NCI-H69 (cell line): ENCODE measurements at regions not wholly inside any gene's neighbourhood (a gene's known extent, or its start where the extent isn't known, plus 50 kb on each side); places are given as distances from the start of the nearest gene placed in this dataset.
"Not testable (repeated sequence)": the region's sequence is repeated elsewhere in the genome, so short reads cannot be mapped to it uniquely, and the experiment has no call there.

Experiments used
- DNase-seq: peaks from one replicate; lab custom pipeline; 2025; lab: John Stamatoyannopoulos, UW

- no peak for DNase-seq
These were observed 115.0 kb upstream of the USP25 start for GRCh38 chr21:15614766-15615165.

DNA sequence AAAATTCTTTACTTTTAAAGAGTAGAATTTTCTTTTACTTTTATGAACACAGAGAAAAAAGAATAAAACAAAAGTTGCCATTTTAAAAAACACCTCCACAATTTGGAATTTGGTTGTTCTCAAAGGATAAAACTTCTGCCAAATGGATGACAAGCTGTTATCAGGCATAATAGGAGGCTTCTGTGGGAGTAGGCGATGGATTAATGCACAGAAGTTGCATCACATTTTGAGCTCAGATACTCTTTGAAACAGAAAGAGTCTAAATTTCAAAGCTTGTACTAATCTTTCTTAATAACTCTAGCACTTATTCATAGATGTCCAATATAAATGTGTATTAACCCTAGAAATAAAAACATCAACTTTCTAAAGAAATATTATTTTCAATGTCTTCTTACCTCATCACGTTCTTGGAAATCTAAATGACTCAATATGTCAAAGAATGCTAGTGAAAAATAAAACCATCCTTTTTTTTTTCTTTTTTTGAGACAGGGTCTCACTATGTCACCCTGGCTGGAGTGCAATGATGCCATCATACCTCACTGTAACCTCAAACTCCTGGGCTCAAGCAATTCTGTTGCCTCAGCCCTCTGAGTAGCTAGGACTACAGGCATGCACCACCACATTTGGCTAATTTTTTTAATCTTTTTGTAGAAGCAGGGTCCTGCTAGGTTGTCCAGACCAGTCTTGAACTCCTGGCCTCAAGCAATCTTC lies 112.8 kb upstream of the USP25 start:
- no peak for DNase-seq

DNA sequence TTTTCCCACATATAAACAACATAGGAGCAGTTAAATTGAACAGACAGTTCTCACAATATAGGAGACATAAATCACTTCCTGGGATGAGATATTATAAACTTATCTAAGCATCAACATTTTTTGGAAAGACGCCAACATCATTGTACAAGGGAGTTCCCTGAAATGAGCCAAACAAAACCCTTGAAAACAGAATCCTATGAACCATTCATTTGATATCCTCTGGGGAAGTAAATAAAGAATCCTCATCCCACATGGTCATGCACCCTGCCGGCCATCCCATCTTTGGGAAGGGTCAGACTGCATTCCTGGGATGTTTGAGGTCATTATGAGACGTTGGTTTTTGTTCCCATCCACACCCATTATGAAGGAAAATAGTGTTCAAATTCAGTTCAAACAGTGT lies 111.8 kb upstream of the USP25 start:
- DNase-seq = peak; percentile 11

- DNase-seq = no peak
These were observed 108.9 kb upstream of the USP25 start for GRCh38 chr21:15620892-15621291.

DNA sequence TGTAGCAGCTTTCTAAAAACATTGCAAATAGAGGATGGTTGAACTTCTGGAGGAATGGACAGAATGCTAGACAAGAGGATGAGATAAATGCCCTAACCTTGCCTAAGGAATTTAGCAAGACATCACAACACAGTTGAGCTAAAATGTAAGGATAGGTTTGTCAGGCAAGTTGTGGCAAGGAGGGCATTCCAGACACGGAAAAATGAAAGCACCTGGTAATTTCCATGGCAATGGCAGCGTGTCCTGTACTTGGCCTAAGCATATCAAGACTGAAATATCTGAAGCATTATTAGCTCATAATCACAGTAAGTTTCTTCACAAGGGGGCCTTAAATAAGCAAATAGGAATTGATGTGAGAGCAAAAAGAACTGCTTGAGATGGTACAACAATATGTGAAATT lies 105.1 kb upstream of the USP25 start:
- DNase-seq = no peak

- no peak for DNase-seq
These were observed 104.4 kb upstream of the USP25 start for GRCh38 chr21:15625363-15625762.

DNA sequence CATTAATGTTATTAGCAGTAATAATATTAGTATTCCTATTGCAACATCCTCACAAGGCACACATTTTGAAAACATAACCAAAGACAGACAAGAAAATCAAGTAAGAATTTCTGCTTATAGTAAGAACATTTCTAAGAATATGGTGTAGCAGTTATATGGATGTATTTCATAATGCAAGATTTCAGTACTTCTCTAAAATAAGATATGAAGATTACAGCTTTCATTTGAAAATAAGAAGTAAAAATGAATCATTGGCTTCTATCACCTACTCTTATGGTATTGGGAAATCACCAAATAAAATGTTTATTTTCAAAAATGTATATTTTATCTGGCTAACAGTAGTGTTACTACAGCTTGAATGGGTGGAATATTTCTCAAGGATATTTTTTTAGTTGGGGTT lies 103.8 kb upstream of the USP25 start:
- no peak for DNase-seq

DNA sequence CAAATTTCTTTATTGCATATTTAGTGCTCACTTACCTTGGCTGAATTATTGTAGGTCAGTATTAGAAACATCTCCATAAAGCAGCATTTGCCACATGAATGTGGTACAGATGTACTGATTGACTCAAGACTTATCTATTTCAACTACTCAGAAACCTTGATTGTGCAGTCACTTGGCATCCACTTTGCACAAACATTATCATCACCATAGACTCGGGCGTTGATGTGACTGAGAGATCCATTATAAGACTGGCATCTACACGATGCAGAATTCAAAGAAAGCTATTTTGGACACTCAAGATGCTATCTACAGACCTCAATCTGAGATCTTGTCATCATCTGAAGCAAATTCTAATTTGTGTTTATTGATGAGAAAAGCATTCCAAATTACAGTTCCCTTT lies 102.8 kb upstream of the USP25 start:
- no peak for DNase-seq

- no peak for DNase-seq
These were observed 102.0 kb upstream of the USP25 start for GRCh38 chr21:15627823-15628222.

GRCh38 chr21:15631342-15631741 lies 98.4 kb upstream of the USP25 start:
- no peak for DNase-seq

DNA sequence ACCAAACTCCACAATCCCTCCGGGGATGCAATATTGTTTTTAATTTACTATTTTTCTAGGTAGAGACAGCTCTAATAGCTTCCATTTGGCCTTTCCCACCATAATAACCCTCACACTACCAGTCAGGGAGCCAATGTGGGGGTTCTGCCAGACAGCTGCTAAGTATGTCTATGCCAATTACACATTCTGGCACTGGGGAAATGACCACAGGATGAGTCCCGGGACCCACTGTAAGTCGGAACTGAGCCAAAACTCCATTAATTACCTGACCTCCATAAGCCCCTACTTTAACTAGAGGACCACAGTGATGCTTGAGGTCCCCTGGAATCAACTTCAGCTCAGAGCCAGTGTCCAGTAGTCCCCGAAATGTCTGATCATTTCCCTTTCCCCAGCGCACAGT lies 95.2 kb upstream of the USP25 start:
- DNase-seq = not testable (repeated sequence)

DNA sequence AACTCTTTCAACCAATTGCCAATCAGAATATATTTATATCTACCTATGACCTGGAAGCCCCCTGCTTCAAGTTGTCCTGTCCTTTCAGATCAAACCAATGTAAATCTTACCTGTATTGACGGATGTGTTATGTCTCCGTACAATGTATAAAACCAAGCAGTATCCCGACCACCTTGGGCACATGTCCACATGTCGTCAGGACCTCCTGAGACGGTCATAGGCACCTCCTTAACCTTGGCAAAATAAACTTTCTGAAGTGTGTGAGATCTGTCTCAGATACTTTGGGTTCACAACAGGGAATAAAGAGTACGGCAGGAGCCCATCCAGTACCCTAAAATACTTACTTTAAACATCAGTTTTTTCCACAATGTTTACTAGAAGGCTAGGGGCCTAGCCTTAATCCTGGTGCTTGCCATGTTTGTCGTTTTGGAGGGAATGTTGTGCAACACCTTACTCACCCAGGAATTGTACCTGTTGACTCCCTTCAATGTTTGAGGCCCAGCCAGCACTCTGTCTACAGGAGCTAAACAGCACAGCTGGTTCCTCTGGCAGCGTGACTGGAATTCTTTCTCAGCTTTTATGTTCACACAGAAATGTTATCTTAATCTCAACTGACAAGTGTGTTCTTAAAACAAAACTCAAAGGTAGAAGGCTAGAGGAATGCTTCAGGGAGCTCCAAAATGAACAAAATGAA lies 90.8 kb upstream of the USP25 start:
- DNase-seq = no peak

DNA sequence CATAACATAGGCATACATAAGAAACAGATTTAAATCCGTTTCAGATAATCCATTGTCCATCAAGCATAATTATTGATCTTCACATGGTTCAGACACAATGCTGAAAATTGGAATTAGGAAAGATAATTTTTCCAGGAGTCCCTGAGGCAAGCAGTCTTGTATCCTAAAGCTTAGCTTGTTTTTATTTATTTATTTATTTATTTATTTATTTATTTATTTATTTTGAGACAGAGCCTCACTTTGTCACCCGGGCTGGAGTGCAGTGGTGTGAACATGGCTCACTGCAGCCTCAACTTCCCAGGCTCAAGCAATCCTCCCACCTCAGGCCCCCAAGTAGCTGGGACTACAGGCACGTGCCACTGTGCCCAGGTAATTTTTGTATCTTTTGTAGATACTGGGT lies 89.7 kb upstream of the USP25 start:
- DNase-seq = not testable (repeated sequence)

DNA sequence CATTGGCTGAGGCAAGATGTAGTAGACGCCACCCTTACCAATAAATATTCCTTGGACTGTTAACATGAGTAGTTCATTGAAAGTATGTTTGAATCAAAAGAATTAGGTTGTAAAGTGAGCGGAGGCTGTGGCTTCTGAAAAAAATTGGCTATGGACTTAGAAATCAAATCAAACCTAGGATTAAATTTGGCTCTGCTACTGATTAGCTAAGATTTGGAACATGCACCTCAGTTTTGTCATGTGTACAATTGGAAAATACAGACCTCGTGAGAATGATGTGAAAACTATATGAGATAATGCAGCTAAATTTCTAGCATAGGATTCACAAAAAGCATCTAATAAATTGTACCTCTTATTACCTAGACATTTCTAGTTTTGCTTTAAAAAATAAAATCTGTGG lies 85.3 kb upstream of the USP25 start:
- no peak for DNase-seq

GRCh38 chr21:15645830-15646229 lies 84.0 kb upstream of the USP25 start:
- DNase-seq = no peak

DNA sequence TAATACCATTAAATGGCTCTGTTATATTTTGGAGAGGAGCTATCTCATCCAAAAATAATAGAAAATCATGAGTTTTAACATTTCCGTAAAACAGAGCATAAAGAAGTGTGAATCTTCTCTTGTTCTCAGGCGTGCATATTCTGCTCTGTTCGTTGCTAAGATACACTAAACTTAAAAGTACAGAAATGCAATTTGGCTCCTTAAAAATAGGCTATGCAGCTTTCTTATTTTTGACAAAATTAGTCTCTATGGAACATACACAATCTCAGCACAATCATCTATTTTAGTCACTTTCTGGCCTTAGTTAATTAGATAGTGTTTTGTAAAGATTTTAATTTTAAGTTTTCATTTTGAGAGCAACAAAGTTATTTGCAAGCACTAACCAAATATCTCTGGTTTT lies 79.0 kb upstream of the USP25 start:
- no peak for DNase-seq

GRCh38 chr21:15651172-15651571 lies 78.6 kb upstream of the USP25 start:
- no peak for DNase-seq

DNA sequence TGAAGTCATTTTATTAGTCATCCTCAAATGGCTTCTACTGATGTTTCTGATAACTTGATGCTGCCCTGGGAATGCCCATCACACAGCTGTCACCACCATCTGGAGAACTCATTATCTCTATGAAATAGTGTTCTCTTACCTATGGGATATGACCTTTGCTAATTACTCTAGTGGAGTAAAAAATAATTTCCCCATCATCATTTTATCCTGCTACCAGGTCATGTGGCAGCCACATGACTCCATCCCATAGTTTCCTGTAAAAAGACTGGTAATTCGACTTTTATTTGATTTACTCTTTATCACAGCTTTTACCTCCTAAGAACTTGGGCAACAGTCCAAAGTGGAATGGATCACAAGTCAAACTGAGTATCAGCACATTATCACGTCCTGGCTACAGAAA lies 76.1 kb upstream of the USP25 start:
- peak; percentile 43 for DNase-seq

- DNase-seq = no peak
These were observed 75.6 kb upstream of the USP25 start for GRCh38 chr21:15654171-15654570.

DNA sequence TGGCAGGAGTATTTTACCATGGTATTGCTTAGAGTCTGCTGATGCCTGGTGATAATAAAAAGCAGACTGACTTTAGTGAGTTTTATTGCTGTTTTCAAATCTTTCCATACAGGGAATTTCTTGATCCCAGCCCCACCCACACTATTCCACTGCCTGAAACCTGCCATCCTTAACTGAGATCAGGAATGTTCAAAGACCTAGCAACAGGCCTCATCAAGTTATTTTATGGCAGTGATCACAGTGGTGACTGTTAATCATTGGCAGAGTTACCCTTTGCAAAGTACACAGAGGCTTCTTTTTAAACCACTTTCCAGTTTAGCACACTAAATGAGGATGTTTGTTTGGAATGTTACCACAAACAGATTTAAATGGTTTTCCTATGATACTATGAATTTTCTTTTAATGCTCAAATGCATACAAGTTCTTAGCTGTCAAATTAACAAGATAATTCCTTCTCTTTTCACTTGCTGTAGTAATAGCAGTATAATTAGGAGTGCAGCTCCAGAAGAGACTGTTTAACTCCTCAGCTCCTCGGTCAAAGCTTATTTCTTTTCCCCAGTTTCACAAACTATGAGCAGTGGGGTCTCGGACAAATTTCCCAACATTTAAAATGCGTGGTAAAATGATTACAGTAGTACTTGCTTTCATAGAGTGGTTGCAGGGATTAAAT lies 69.9 kb upstream of the USP25 start:
- no peak for DNase-seq

DNA sequence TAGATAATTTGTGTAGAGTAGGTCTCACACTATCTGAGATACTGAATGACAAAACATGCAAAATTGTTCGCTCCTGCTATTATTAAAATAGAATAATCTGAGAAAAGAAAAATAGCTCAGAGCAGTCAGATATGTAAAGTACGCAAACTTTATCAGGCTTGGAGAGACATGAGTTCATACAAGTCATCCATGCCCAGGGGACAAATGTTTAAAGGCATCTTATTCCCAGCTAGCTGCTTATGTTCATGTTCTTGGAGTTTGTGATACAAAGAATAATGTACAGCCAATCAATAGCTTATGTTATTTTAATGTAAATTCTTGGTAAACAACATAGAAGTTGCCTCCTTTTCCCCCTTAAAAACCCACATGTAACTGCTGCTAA lies 69.4 kb upstream of the USP25 start:
- DNase-seq = no peak

DNA sequence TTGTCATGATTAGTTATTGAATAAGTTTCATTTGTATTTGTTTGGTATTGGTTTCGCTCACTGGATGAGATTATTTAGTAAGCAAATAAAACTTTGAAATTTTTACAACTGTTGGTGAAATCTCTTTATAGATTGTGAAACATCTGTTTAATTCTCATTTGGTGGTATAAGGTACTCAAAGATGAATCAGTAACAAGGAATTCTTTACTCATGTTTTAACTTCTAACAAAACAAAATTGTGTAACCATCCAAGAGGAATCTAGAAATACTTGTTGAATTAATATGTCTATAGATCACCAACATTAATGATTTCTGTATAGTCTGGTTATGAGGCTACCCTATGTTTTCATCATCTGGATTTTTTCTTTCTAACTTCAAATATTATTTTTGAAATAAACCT lies 62.8 kb upstream of the USP25 start:
- no peak for DNase-seq

- no peak for DNase-seq
These were observed 62.0 kb upstream of the USP25 start for GRCh38 chr21:15667819-15668218.
